Hepatocyte (in vitro differentiated cells): ENCODE measurements at regions not wholly inside any gene's neighbourhood (a gene's known extent, or its start where the extent isn't known, plus 50 kb on each side); places are given as distances from the start of the nearest gene placed in this dataset.

ENCODE experiments used
- CTCF ChIP-seq: fragments of 200-600 bp; sonication (generic); IDR thresholded peaks from 2 replicates; pipeline ENCODE4 v1.5.1; 2016; ENCODE audit warnings: antibody characterized with exemption, mild to moderate bottlenecking; ENCODE audit not compliant: poor library complexity
- EZH2 ChIP-seq: fragments of 200-600 bp; sonication (generic); IDR thresholded peaks from 2 replicates; pipeline ENCODE4 v1.6.1; 2016; ENCODE audit warnings: antibody characterized with exemption, mild to moderate bottlenecking, borderline replicate concordance

GRCh38 chr16:17603626-17604025, 132.9 kb upstream of the XYLT1 start:
- TF ChIP-seq EZH2: no peak
- no peak for TF ChIP-seq CTCF
